Sigmoid colon (tissue), 6 donors: ENCODE measurements at regions not wholly inside any gene's neighbourhood (a gene's known extent, or its start where the extent isn't known, plus 50 kb on each side); places are given as distances from the start of the nearest gene placed in this dataset.

Experiments used
- DNase-seq: peaks from one replicate; pipeline ENCODE4 v3.0.0-alpha.2; 2019
- H3K27ac ChIP-seq, 4 donors: fragments of 200-600 bp; sonication (generic); one replicate each; pipeline ENCODE4 v1.5.1; 2016 to 2019; ENCODE audit warnings: mild to moderate bottlenecking in 1 of 4
- H3K27me3 ChIP-seq, 3 donors: fragments of 200-600 bp; sonication (generic); one replicate each; pipeline ENCODE4 v1.5.1; 2019; ENCODE audit warnings: mild to moderate bottlenecking in 1 of 3
- H3K36me3 ChIP-seq, 4 donors: fragments of 200-600 bp; sonication (generic); one replicate each; pipeline ENCODE4 v1.5.1; 2016 to 2019
- H3K4me1 ChIP-seq, 4 donors: fragments of 200-600 bp; sonication (generic); one replicate each; pipeline ENCODE4 v1.5.1; 2017 to 2019
- H3K4me3 ChIP-seq, 4 donors: fragments of 200-600 bp; sonication (generic); one replicate each; pipeline ENCODE4 v1.5.1; 2017 to 2019; ENCODE audit warnings: mild to moderate bottlenecking in 2 of 4, moderate library complexity in 1 of 4
- H3K9me3 ChIP-seq, 4 donors: fragments of 200-600 bp in 3 of 4; sonication (generic) in 3 of 4; one replicate each; pipeline versions ENCODE4 v1.5.1 to v1.6.1; 2013 to 2019
- EP300 ChIP-seq, 4 donors: sonication (generic); formaldehyde crosslinking; IDR thresholded peaks; one replicate each; pipeline ENCODE4 v1.6.1; 2017; ENCODE audit warnings: antibody characterized with exemption in 4 of 4
- POLR2A ChIP-seq, 2 donors: fragments of 450-650 bp; IDR thresholded peaks; one replicate each; pipeline ENCODE4 v1.6.1; 2016; ENCODE audit warnings: antibody characterized with exemption in 2 of 2, mild to moderate bottlenecking in 2 of 2, moderate library complexity in 2 of 2
- POLR2AphosphoS5 ChIP-seq, 4 donors: sonication (generic); formaldehyde crosslinking; IDR thresholded peaks; one replicate each; pipeline ENCODE4 v1.6.1; 2017; ENCODE audit warnings: antibody characterized with exemption in 4 of 4
- WGBS, 2 donors: extraction: QIAGEN DNeasy Blood & Tissue Kit; methylation state at CpG; one replicate each; pipeline ENCODE4 v1.1.7; 2013; 5-methylcytosine and 5-hydroxymethylcytosine counted together
- intact Hi-C: fragments of 100-400 bp; cut with DNase I; formaldehyde crosslinking; loops from one replicate; pipeline ENCODE4 v1.15.1; 2023
- TF ChIP-seq, protein P1 (sequence below), 4 experiments: fragments of 450-650 bp in 3 of 4; fragments of 200-600 bp in 1 of 4; IDR thresholded peaks; one replicate each; pipeline ENCODE4 v1.5.1; 2016 to 2019; ENCODE audit warnings: antibody characterized with exemption in 4 of 4, mild to moderate bottlenecking in 3 of 4, moderate library complexity in 2 of 4
- donor health status: healthy with polysubstance abuse.
- donor health status: healthy.

DNA sequence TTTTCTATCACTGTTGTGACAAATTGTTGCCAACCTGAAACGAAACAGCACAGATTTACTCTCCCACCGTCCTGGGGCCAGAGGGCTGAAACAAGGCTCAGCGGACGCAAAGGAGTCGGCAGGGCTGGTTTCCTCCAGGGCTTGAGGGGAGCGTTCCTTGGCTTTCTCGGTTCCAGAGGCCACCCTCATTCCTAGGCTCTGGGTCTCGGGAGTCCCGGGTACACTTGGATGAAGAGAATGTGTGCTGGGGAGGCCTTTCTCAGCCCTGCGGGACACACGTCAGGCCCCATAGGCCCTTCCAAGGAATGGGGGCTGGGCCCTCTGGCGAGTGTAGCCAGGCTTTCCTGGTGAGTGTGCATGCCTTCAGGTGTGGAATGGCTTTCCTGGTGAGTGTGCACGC lies 287.3 kb upstream of the HS6ST1 start:
- no peaks in the 10 kb centered on the region for H3K27me3 ChIP-seq
- H3K4me3 ChIP-seq = no peak overlapping the region
- peaks cover 0 to 6% (median 0%) of the 10 kb centered on the region in 4 donors for H3K4me1 ChIP-seq
- 89 to 92% methylated on average over 13 of the region's 13 CpGs for WGBS, 2 donors
- intact Hi-C loops = no loop called here
- H3K36me3 ChIP-seq = no peaks in the 10 kb centered on the region
- TF ChIP-seq POLR2AphosphoS5 (IDR thresholded peaks at IDR 0.05) = no peak
- TF ChIP-seq, protein P1, sequence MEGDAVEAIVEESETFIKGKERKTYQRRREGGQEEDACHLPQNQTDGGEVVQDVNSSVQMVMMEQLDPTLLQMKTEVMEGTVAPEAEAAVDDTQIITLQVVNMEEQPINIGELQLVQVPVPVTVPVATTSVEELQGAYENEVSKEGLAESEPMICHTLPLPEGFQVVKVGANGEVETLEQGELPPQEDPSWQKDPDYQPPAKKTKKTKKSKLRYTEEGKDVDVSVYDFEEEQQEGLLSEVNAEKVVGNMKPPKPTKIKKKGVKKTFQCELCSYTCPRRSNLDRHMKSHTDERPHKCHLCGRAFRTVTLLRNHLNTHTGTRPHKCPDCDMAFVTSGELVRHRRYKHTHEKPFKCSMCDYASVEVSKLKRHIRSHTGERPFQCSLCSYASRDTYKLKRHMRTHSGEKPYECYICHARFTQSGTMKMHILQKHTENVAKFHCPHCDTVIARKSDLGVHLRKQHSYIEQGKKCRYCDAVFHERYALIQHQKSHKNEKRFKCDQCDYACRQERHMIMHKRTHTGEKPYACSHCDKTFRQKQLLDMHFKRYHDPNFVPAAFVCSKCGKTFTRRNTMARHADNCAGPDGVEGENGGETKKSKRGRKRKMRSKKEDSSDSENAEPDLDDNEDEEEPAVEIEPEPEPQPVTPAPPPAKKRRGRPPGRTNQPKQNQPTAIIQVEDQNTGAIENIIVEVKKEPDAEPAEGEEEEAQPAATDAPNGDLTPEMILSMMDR (IDR thresholded peaks at IDR 0.05) = no peak
- H3K9me3 ChIP-seq = no peaks in the 10 kb centered on the region
- peak; percentile 40 for DNase-seq
- no peak overlapping the region for H3K27ac ChIP-seq

DNA sequence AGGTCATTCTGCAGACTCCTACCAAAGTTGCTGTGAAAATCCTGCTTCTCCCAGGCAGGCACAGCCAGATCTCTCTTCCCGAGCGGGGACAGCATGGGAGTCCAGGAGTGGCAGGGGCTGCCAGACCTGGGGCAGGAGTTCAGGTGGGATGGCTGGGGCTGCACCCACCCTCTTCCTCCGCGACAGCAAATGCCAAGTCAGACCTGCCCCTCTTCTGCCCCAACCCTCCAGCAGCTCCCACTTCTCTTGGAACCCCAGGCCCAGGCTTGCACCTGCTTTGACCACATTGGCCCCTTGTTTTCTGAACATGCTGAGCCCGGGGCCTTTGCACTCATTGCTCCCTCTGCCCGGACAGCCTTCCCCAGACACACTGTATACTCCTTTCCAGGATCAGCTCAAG lies 288.2 kb upstream of the HS6ST1 start:
- Histone ChIP-seq H3K4me3 (no peak overlapping the region), H3K27ac (no peak overlapping the region), H3K27me3 (no peaks in the 10 kb centered on the region), H3K36me3 (no peaks in the 10 kb centered on the region), H3K9me3 (no peaks in the 10 kb centered on the region), H3K4me1 (peaks cover 0 to 6% (median 0%) of the 10 kb centered on the region in 4 donors)
- peak; percentile 30 for DNase-seq
- TF ChIP-seq, protein P1 (IDR thresholded peaks at IDR 0.05) = no peak
- TF ChIP-seq EP300 (IDR thresholded peaks at IDR 0.05) (no peak), POLR2A (IDR thresholded peaks at IDR 0.05) (no peak), POLR2AphosphoS5 (IDR thresholded peaks at IDR 0.05) (no peak)
- 92 to 94% methylated on average over 6 of the region's 6 CpGs for WGBS, 2 donors
- intact Hi-C loops = no loop called here

DNA sequence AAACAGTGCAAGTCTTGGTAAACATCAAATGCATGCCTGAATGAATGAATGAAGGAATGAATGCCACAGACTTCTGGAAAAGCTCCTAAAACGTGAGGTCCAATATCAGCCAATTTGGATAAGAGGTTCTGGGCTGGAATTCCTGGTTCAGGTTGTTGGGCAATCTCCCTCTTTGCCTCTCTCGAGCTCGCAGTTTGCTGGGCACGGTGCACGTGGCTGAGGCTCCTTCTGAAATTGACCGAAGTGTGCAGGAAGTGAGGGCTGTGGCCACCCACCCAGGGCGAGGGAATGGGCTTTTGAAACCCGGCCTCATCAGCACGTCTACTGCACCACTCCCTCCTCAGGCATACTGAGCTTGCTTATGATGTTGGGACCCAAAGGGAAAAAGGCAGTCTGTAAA lies 288.8 kb upstream of the HS6ST1 start:
- intact Hi-C loops = no loop called here
- H3K4me3 ChIP-seq = no peak overlapping the region
- peak; percentile 55 for DNase-seq
- WGBS, 2 donors = 72 to 79% methylated on average over 9 of the region's 9 CpGs
- TF ChIP-seq POLR2A (IDR thresholded peaks at IDR 0.05) (no peak), POLR2AphosphoS5 (IDR thresholded peaks at IDR 0.05) (no peak), EP300 (IDR thresholded peaks at IDR 0.05) (no peak)
- TF ChIP-seq, protein P1 (IDR thresholded peaks at IDR 0.05) = no peak
- H3K9me3 ChIP-seq = no peaks in the 10 kb centered on the region
- no peak overlapping the region for H3K27ac ChIP-seq
- peaks cover 0 to 6% (median 0%) of the 10 kb centered on the region in 4 donors for H3K4me1 ChIP-seq
- H3K36me3 ChIP-seq = no peaks in the 10 kb centered on the region
- H3K27me3 ChIP-seq = no peaks in the 10 kb centered on the region

- Histone ChIP-seq H3K9me3 (no peaks in the 10 kb centered on the region), H3K4me3 (peak overlapping the region in 2 of 4 donors; percentile 14 to 23), H3K36me3 (no peaks in the 10 kb centered on the region), H3K4me1 (peaks cover 0 to 6% (median 0%) of the 10 kb centered on the region in 4 donors), H3K27ac (no peak overlapping the region), H3K27me3 (no peaks in the 10 kb centered on the region)
- intact Hi-C loops = no loop called here
- 54 to 75% methylated on average over 23 of the region's 23 CpGs for WGBS, 2 donors
- DNase-seq = peak; percentile 50
- TF ChIP-seq EP300 (IDR thresholded peaks at IDR 0.05) (no peak), POLR2A (IDR thresholded peaks at IDR 0.05) (no peak), POLR2AphosphoS5 (IDR thresholded peaks at IDR 0.05) (no peak)
- TF ChIP-seq, protein P1 (IDR thresholded peaks at IDR 0.05) = no peak
Observed at GRCh38 chr2:128607911-128608506, 289.3 kb upstream of the HS6ST1 start.
